ENCODE measurements at regions not wholly inside any gene's neighbourhood (a gene's known extent, or its start where the extent isn't known, plus 50 kb on each side); places are given as distances from the start of the nearest gene placed in this dataset.

DNA sequence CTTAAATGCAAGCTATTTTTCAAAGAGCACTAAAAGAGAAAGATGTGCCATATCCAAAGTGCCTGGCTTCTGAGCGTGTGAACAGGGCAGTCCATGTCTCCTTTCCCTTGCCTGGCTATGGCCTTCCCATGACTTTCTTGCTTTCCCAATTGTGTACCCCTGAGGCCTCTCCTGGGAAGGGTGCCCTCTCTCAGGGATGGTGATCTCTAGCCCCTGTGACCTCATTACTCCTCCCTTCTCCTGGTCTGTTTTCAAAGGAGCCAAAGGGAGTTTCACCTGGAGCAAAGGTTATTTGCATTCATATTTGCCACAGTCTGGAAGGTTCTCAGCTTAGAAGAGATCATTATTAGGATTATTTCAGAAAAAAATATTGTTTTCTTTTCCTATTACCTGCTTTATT is 429.4 kb upstream of the TMTC1 start:
- no peaks in the 10 kb centered on the region for H3K27me3 Mint-ChIP-seq (ENCODE audit: low read depth in 2 of 2)
- Histone ChIP-seq H3K4me1 (ENCODE audit: control insufficient read depth, insufficient read depth, low read length) (no peaks in the 10 kb centered on the region), H3K36me3 (ENCODE audit: control insufficient read depth, insufficient read depth, low read length) (no peaks in the 10 kb centered on the region), H3K27ac (ENCODE audit: low read length) (no peak overlapping the region), H3K27me3 (ENCODE audit: control insufficient read depth, insufficient read depth, low read length) (no peaks in the 10 kb centered on the region), H3K4me3 (ENCODE audit: low read length) (no peak overlapping the region), H3K9me3 (ENCODE audit: control insufficient read depth, insufficient read depth, low read length) (no peaks in the 10 kb centered on the region)
- DNase-seq (no peak), ATAC-seq (no peak)
- H3K36me3 Mint-ChIP-seq, result no peaks in the 10 kb centered on the region
- H3K4me1 Mint-ChIP-seq, result no peaks in the 10 kb centered on the region
- whole genome bisulfite sequencing (ENCODE audit: insufficient coverage), result 0% methylated on average over 1 of the region's 1 CpG
- peaks cover 4 to 6% of the 10 kb centered on the region in 2 donors for H3K9me3 Mint-ChIP-seq
- no peak overlapping the region for H3K27ac Mint-ChIP-seq
- intact Hi-C loops (cut with micrococcal nuclease), result no loop called here
- TF ChIP-seq, protein P1, sequence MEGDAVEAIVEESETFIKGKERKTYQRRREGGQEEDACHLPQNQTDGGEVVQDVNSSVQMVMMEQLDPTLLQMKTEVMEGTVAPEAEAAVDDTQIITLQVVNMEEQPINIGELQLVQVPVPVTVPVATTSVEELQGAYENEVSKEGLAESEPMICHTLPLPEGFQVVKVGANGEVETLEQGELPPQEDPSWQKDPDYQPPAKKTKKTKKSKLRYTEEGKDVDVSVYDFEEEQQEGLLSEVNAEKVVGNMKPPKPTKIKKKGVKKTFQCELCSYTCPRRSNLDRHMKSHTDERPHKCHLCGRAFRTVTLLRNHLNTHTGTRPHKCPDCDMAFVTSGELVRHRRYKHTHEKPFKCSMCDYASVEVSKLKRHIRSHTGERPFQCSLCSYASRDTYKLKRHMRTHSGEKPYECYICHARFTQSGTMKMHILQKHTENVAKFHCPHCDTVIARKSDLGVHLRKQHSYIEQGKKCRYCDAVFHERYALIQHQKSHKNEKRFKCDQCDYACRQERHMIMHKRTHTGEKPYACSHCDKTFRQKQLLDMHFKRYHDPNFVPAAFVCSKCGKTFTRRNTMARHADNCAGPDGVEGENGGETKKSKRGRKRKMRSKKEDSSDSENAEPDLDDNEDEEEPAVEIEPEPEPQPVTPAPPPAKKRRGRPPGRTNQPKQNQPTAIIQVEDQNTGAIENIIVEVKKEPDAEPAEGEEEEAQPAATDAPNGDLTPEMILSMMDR (IDR thresholded peaks at IDR 0.05), result no peak
- H3K4me3 Mint-ChIP-seq, result no peak overlapping the region

DNA sequence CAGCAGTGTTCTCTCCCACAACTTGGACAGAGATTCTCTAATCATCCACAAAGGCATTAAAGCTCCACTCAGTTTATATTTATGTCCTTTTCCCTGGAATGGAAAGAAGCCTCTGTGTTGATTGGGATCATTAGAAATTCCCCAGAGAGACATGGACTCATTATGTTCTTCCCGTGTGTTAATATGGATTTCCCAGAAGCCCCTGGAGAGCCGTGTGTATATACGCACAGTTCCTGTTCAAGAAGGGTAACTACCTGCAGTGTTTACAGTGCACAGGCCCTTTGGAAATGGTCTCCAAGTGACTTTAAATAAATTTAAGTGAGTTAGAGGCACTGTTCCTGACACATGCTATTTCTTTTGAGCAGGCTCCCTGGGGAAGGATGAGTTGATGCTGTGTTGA is 428.0 kb upstream of the TMTC1 start:
- TF ChIP-seq, protein P1 (IDR thresholded peaks at IDR 0.05), result no peak
- Histone ChIP-seq H3K4me3 (ENCODE audit: low read length) (no peak overlapping the region), H3K27me3 (ENCODE audit: control insufficient read depth, insufficient read depth, low read length) (no peaks in the 10 kb centered on the region), H3K36me3 (ENCODE audit: control insufficient read depth, insufficient read depth, low read length) (no peaks in the 10 kb centered on the region), H3K9me3 (ENCODE audit: control insufficient read depth, insufficient read depth, low read length) (no peaks in the 10 kb centered on the region), H3K4me1 (ENCODE audit: control insufficient read depth, insufficient read depth, low read length) (no peaks in the 10 kb centered on the region), H3K27ac (ENCODE audit: low read length) (no peak overlapping the region)
- H3K36me3 Mint-ChIP-seq, result no peaks in the 10 kb centered on the region
- intact Hi-C loops (cut with micrococcal nuclease), result no loop called here
- no peaks in the 10 kb centered on the region for H3K27me3 Mint-ChIP-seq (ENCODE audit: low read depth in 2 of 2)
- DNase-seq (no peak), ATAC-seq (no peak)
- H3K4me1 Mint-ChIP-seq, result no peaks in the 10 kb centered on the region
- H3K4me3 Mint-ChIP-seq, result no peak overlapping the region
- no peak overlapping the region for H3K27ac Mint-ChIP-seq
- H3K9me3 Mint-ChIP-seq, result peaks cover 4 to 6% of the 10 kb centered on the region in 2 donors
- 88% methylated on average over 3 of the region's 3 CpGs for WGBS (ENCODE audit: insufficient coverage)

DNA sequence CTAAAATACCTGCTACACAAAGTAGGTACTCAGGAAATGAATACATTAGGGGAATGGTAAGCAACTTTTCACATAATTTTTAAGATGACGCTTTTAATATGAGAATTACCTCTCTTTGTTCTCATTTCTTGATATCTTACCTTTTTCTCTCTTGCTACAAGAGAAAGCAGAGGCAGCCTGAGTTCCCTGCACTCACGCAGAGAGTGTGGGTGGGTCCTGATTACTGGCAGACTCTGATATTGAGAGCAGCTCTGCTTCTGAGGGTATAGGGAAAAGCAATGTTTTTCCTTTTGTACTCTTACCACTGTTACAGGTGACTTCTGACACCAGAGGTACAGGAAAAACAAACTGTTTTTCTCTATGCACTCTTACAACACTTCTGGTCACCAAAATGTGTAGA is 420.2 kb upstream of the TMTC1 start:
- H3K27me3 Mint-ChIP-seq (ENCODE audit: low read depth in 2 of 2), result peaks cover 0 to 2% of the 10 kb centered on the region in 2 donors

More for the DNA sequence above, 420.2 kb upstream of the TMTC1 start:
- WGBS (ENCODE audit: insufficient coverage), result 100% methylated on average over 1 of the region's 2 CpGs
- peaks cover 2% of the 10 kb centered on the region for H3K27me3 ChIP-seq (ENCODE audit: control insufficient read depth, insufficient read depth, low read length)
- intact Hi-C loops (cut with micrococcal nuclease), result no loop called here
- Mint-ChIP-seq H3K4me3 (no peak overlapping the region), H3K4me1 (no peaks in the 10 kb centered on the region), H3K27ac (no peak overlapping the region), H3K9me3 (peaks cover 0 to 3% of the 10 kb centered on the region in 2 donors), H3K36me3 (no peaks in the 10 kb centered on the region)
- no peak for ATAC-seq
- no peak overlapping the region for H3K4me3 ChIP-seq (ENCODE audit: low read length)
- no peak overlapping the region for H3K27ac ChIP-seq (ENCODE audit: low read length)
- TF ChIP-seq, protein P1 (IDR thresholded peaks at IDR 0.05), result no peak
- no peak for DNase-seq
- H3K36me3 ChIP-seq (ENCODE audit: control insufficient read depth, insufficient read depth, low read length), result no peaks in the 10 kb centered on the region
- H3K9me3 ChIP-seq (ENCODE audit: control insufficient read depth, insufficient read depth, low read length), result no peaks in the 10 kb centered on the region
- no peaks in the 10 kb centered on the region for H3K4me1 ChIP-seq (ENCODE audit: control insufficient read depth, insufficient read depth, low read length)

All from natural killer cell (primary cell).